NOMO-1 (cell line): ENCODE measurements at regions not wholly inside any gene's neighbourhood (a gene's known extent, or its start where the extent isn't known, plus 50 kb on each side); places are given as distances from the start of the nearest gene placed in this dataset.
"Not testable (repeated sequence)": the region's sequence is repeated elsewhere in the genome, so short reads cannot be mapped to it uniquely, and the experiment has no call there.

Source experiments
- DNase-seq, 2 experiments: peaks; one replicate each; lab custom pipeline; 2025; ENCODE audit not compliant: unreplicated experiment in 2 of 2; lab: John Stamatoyannopoulos, UW

DNA sequence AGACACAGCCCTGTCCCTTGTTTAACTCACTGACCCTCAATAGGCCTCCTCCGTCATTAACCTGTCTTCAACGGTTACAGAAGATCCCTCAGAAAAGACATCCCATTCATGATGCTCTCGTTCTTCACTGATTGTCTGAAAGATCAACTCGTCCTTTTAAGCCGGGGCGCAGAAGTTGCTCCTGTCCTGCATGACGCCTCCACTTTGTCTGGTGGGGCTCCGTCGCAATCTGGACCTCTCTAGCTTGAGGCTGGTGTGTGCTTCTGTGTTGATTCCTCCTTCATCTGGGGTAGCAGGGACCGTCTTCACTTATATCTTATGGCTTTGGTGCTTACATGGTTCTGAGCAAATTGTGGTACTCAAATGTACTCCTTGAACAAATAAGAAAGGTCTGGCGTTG is 766.0 kb upstream of the PCDH9 start:
- DNase-seq, result no peak

DNA sequence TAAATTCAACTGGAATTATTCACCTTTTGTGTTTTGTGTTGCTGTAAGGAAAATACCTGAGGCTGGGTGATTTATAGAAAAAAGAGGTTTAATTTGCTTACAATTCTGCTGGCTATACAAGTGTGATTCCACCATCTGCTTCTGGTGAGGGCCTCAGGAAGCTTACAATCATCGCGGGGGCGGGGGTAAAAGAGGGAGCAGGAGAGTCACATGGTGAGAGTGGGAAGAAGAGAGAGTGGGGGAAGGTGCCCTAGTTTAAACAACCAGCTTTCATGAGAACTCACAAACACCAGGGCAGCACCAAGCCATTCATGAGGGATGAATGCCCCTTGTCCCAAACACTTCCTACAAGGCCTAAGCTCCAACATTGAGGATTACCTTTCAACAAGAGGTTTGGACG is 760.7 kb upstream of the PCDH9 start:
- DNase-seq, result no peak

DNA sequence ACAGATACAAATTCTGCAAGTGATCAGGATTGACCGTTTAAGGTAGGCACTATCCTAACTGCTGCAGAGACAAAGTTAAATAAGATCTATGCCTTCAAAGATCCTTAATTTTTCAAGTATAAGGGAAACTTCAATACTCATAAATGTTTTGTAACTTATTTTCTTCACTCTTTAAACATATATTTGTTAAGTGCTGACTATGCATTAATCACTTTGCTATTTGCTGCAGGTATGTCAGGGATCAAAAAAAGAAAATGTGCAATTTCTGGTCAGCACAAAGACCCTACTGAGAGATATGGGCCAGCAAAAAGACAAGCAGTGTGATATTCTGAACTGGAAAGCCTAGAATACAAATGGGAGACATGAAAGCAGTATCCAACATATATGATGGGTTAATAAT is 756.1 kb upstream of the PCDH9 start:
- DNase-seq, result no peak

DNA sequence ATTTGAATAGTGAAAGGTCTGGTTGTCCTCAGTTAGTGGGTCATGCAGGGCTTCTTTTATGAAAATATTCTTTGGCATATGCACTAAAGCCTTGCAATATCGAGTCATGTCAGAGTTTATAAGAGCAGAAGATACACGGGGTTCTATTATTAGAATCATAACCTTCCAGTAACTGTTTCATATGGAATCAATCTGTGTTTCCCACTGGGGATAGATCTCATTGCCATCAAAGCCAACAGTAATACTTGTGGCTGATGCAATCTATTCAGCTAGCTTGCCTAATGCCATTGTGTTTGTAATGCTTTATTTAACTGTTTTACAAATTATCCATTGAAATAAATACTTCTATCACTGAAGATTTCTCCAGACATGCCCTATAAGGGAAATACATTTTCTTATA is 746.9 kb upstream of the PCDH9 start:
- DNase-seq, result no peak

DNA sequence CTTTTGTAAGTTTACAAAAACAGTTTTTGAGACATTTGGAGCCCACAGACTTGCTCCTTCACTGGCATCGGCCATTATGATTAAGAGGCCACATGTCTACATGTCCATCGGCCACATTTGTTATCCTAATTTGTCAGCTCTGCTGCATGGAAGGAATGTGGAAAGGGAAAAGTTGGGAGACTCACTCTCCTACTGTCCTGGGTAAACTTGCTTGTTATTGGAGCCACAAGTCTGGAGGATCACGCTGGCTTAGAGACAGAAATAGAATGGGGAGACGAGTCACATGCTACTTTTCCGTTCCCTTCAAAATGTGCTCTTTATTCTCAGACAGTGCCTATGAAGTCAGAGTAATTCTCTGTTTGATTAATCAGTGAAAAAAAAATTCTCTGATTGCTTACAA is 741.2 kb upstream of the PCDH9 start:
- no peak for DNase-seq

DNA sequence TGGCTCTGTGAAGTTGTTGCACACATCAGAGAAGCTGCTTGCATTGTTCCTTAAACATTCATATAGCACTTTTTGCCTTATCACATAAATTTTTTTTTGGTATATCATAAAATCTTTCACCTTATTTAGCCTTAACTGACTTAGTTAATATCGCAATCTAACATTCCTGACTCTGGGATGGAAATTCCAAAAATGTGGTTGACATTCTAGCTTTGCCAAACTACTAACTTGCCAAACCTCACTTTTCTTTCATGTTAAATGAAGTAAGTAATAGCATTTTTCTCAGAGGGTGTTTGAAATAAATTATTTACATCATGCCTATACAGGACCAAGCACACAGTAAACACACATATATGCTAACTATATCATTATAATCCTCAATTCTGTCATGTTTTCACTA is 736.9 kb upstream of the PCDH9 start:
- DNase-seq, result no peak

DNA sequence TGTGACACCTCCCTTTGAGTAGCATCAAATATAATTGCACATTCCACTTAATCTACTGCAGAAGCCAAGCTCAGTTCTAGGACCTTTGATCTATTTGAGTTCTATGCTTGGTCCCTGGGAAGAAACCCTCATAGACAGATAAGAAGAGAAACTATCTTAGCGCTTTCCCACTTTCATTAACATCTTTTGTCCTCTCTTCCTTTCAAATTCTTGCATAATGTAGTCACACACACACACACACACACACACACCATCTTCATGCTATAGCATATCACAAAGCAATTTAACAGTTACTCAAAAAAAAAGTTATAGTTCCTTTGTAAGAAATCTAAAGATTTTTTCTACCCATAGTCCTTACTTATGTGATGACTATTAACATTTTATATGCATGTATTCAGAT is 735.9 kb upstream of the PCDH9 start:
- DNase-seq, result no peak

DNA sequence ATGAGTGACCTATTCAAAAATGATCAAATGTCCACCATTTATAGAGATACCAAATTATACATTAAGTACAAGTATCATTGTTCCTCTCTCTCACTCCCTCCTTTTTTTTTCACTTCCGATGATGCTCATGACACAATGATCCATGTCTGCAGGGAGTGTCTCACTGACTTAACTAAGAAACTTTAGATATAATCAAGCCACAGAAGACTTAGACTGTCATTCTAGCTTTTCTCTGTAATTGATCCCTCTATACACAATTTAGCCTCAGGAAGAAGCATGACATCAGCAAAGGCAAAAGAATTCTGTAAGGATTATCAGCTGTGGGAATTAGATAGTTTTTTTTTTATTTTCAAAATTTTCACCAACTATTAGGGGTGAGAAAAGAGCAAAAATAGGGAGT is 734.9 kb upstream of the PCDH9 start:
- DNase-seq, result no peak

DNA sequence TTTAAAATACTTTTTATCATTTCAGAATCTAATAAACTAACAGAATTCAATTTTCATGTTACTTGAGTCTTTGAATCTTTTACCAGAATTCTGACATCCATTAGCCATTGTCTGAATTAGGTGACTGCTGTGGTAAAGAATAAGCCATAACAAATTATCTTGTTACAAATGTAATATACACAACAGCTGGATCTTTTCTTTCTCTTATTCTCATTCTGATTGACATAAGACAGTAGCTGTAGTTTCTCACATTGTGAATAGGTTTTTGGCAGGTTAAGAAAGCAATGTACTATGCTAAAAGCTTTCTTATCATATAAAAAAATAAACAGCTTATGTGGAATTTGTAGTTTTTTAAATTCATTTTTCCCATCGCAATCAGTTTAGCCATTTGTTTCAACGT is 734.0 kb upstream of the PCDH9 start:
- no peak for DNase-seq

DNA sequence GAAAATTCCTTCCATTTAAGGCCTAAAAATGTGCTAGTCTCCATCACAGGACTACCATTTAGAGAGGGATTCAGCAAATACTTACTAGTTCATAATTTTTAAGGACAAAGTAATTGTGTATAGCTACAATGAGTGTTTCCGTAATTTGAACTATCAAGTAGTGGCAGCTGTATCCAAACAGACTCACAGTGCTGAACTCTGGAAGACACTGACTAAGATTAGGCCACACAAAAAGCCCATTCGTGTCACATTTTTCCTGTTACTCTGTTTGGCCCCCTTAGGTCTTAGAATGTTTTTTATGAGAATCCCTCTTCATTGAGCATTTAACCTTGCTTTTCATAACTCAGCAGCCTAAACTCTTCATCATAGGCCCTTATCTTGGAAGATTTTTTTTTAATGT is 731.2 kb upstream of the PCDH9 start:
- no peak for DNase-seq

DNA sequence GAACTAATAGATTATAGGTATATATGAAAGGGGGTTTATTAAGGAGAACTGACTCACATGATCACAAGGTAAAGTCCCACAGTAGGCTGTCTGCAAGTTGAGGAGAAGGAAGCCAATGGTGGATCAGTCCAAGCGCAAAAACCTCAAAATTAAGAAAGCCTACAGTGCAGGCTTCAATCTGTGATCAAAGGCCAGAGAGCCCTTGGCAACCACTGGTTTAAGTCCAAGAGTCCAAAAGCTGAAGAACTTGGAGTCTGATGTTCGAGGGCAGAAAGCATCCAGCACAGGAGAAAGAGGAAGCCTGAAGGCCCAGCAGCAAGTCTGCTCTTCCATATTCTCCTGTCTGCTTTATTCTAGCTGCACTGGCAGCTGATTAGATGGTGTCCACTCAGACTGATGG is 721.3 kb upstream of the PCDH9 start:
- no peak for DNase-seq

DNA sequence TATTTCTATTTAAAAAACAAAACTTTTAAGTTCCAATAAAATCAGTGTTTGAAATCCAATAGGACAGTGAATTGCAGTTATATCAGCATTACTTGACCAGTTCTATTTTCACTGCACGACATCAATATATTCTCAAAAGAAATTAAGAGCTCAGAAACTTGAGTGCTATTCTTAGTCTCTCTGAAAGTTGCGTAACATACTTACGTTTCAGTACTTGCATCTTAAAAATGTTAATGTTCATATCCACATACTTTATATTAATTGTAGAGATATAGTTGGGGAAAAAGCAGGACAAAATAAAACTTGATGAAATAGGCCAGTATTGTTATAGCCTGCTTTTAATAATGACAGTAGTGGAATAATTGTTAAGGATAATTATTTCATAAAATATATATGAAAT is 720.5 kb upstream of the PCDH9 start:
- DNase-seq, result no peak

DNA sequence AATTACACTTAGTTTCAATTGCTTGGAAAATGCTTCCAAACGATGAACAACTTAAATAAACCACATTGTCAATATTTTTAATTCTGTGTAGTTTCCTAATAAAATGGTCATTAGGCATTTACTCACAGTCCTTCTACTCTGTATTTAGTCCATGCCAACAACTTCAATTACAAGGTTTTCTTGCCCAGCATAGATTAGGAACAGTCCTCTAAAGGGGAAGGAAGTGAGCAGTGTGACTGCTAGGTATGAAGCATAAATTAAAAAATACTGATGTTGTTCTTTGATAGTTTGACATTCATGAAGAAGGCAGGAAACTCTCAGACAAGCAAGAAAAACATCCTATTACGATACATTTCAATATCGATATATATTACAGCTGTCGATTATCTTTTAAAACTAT is 716.0 kb upstream of the PCDH9 start:
- DNase-seq, result no peak

DNA sequence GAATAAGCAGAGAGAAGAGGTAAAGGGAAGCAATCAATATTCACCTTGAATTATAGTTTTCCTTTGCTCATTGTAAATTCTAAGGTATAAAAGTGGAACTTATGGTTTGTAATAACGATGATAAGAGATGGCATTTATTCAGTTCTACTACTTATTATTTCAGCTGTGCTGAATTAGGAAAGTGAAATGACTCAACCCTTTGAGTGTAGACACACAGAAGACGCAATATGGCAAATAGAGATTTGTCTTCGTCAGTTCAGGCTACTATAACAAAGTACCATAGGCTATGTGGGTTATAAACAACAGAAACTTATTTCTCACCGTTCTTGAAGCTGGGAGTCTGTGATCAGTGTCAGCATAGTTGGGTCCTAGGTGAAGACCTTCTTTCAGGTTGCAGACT is 713.0 kb upstream of the PCDH9 start:
- DNase-seq, result no peak

DNA sequence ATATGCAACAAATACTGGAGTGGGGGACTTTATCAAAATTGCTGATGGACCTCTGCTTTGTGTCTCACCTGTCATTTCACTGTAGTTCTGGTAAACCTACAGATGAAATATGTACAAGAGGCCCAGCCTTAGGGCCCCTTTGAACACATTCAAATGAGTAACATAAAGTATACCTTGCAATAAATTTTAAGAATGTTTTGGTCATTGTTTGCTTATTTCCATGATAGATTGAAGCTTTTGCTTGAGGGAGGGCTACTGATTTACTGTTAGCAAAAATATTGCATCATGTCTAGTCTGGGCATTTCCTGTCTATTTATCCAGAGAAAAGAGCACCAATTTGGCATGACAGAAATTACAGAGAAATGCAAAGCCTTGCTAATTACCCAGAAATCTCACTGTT is 705.5 kb upstream of the PCDH9 start:
- DNase-seq, result no peak

DNA sequence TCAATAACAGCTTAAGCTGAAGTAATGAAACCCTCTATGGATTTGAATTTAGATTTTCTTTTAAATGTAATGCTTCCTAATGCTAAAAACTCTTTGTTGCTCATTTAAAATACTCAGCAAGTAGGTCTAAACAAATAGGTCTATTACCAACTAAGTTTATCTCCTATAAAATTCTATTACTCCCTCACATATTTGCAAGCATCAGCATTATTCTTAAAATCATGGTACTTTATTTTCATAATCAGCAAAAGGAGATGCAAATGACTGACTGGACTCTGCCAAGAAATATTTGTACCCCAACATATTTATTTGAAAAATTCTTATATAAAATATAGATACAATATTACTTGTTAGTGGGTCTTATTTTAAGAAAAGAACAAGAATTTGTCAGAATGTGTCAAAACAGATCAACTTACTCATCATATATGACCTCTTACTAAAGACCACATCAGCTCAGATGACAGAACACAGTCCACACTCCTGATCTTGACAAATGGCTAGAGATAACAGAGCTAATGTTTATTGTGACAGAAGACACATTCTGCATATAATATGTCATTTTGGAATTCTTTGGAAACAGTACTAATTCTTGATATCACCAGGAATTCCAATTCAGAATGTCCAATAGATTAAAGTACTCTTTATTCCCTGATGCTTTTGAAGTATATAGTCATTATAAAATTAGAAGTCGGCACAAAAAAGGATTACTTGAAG is 704.6 kb upstream of the PCDH9 start:
- no peak for DNase-seq

DNA sequence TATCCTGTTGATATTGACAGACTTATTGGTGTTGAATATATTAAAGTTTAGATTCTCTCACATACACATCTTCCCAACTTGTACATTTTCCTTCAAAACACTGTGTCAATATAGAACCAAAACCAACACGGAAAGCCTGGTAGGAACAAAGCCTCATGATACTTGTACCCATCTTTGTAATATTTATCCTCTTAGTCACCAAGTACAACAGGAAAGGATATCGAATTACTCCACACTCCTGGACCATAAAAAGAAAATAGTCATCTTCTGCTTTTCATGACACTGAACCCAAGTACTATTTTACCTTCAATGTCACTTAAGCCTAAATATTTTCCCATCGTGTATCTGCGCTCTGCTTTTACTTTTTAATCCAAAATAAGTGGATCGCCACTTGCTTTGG is 702.9 kb upstream of the PCDH9 start:
- no peak for DNase-seq

DNA sequence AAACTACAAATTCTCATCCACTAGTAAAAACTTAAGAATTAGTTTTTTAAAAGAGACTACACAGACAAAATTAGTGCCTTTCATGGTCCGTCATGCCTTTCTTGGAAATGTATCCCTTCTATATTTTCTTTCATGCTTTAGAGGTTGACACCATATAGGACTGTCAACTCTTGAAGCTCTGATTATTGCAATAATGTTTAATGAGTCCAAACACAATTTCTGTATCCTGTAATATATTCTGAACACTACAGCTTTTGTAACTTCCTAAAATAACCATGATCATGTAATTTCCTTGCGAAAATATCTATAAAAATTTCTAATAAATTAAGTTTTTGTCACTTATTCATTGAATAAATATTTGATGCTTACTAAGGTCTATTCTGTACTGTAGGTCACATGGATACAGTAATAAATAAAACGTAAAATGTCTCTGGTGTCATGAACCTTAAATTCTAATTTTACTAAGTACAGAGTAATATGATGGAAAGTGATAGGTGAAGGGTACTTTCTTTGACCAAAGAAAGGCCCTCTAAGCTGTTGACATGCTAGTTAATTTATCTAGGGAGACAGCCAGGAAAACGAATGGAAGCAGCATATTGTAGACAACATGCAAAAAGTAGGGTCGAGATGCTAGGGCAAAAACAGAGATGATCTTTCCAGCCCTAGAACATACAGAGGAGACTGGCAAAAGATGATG is 687.3 kb upstream of the PCDH9 start:
- no peak for DNase-seq

DNA sequence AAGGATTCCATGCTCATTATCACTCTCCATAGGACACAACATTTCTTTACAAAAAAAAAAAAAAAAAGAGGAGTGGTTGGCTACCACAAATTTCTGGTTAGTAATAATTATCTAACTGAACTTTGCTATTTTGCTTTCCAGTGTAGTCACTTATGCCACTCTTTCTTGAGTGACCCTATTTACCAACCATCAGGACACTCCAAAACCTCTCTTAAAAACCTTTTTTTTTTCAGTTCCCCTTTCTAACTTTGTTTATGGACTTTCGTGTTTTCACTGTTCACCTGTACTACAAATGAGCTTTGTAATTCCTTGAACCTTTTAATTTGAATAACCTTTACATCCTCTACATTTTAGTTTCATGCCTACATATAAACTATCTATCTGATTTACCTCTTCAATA is 686.5 kb upstream of the PCDH9 start:
- no peak for DNase-seq

DNA sequence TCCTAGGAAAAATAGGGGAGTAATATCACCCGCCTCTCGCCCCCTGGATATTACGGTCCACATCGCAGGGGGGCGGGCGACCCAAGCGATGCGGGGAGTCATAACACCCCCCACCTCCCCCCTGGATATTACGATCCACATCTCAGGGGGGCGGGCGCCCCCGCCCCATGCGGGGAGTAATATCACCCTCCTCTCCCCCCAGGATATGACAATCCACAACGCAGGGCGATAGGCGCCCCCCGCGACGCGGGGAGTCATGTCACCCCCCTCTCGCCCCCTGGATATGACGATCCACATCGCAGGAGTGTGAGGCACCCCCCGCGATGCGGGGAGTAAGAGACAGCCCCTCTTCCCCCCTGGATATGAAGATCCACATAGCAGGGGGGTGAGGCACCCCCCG is 684.4 kb upstream of the PCDH9 start:
- DNase-seq, result no peak

DNA sequence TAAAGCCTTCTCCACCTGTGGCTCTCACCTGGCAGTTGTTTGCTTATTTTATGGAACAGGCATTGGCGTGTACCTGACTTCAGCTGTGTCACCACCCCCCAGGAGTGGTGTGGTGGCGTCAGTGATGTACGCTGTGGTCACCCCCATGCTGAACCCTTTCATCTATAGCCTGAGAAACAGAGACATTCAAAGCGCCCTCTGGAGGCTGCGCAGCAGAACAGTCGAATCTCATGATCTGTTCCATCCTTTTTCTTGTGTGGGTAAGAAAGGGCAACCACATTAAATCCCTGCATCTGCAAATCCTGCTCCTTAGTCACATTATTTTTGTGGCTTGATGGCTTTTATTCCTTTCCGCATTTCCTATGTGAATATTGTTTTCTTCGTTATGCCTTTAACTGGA is 672.8 kb upstream of the PCDH9 start:
- DNase-seq, result not testable (repeated sequence)

DNA sequence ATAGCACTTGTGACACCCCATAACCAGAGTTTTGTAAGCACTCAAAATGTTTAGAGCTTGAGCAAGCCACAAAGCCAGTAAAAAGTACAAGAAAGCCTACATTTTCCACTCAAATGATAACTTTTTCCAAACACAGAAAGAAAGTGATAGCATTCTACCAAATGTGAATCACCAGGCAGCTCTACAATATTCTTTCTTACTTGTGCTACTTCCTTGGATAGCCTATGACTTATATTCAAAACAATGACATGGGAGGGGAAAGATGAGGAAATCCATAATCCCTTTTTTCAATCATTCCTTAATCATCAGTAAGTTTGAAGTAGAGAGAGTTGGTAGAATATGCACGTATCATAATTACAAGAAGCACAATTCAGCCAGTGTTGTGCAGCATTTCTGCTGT is 650.8 kb upstream of the PCDH9 start:
- DNase-seq, result no peak

DNA sequence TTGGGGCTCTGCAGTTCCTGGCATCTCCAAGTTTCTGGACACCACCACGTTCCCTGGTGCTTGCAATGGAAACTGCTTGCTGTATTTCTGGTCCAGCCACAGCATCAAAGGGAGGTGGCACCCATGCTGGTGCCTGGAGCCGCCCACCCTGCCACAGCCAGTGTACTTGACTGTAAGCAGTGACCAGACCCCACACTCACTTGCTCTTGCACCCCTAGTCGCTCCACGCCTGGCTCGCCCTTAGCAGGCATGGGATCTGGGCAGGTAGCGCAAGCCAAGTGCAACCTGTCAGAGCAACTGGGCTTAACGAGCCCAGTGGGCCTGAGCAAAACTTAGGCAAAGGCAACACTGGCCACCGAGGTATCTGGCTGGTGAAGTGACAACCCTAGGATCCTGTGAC is 648.2 kb upstream of the PCDH9 start:
- DNase-seq, result no peak
